Left lung (tissue), 4 donors: ENCODE measurements at regions not wholly inside any gene's neighbourhood (a gene's known extent, or its start where the extent isn't known, plus 50 kb on each side); places are given as distances from the start of the nearest gene placed in this dataset.

ENCODE experiments used
- ATAC-seq: fragments of 200-7000 bp; cut with Tn5 transposase; one replicate; pipeline ENCODE4 v1.9.1; 2020; ENCODE audit warnings: moderate library complexity
- DNase-seq, 4 donors: peaks; one replicate each; pipeline ENCODE4 v3.0.0-alpha.2; 2013 to 2020
- H3K27ac ChIP-seq, 2 donors: fragments of 200-600 bp; sonication (generic) in 1 of 2; one replicate each; pipeline versions ENCODE4 v1.5.0 to v1.8.0; 2020 to 2021
- H3K27me3 ChIP-seq, 2 donors: fragments of 200-600 bp; sonication (generic) in 1 of 2; one replicate each; pipeline versions ENCODE4 v1.5.0 to v1.8.0; 2020 to 2021
- H3K36me3 ChIP-seq, 2 donors: fragments of 200-600 bp; sonication (generic) in 1 of 2; one replicate each; pipeline versions ENCODE4 v1.5.0 to v1.8.0; 2020 to 2021
- H3K4me1 ChIP-seq, 2 donors: fragments of 200-600 bp; one replicate each; pipeline ENCODE4 v1.8.0; 2021
- H3K4me3 ChIP-seq, 2 donors: fragments of 200-600 bp; sonication (generic) in 1 of 2; one replicate each; pipeline versions ENCODE4 v1.5.0 to v1.8.0; 2020 to 2021; ENCODE audit warnings: mild to moderate bottlenecking in 1 of 2
- H3K9me3 ChIP-seq, 2 donors: fragments of 200-600 bp; sonication (generic) in 1 of 2; one replicate each; pipeline versions ENCODE4 v1.5.0 to v1.8.0; 2020 to 2021
- CTCF ChIP-seq, 2 donors: fragments of 200-600 bp; sonication (generic) in 1 of 2; IDR thresholded peaks; one replicate each; pipeline versions ENCODE4 v1.5.0 to v1.8.0; 2021; ENCODE audit warnings: antibody characterized with exemption in 2 of 2
- intact Hi-C, 2 donors: fragments of 100-400 bp; cut with DNase I; formaldehyde crosslinking; loops; one replicate each; pipeline versions ENCODE4 v1.11.2 to v1.14.2; 2022
- donor health status: DM: no; HTN: yes; CAD: no.
- donor health status: DM: no; HTN: no; CAD: no.

- Histone ChIP-seq H3K4me1 (no peaks in the 10 kb centered on the region), H3K27me3 (peaks cover 0 to 6% of the 10 kb centered on the region in 2 donors), H3K4me3 (no peak overlapping the region), H3K27ac (no peak overlapping the region), H3K36me3 (no peaks in the 10 kb centered on the region), H3K9me3 (no peaks in the 10 kb centered on the region)
- TF ChIP-seq CTCF (IDR thresholded peaks at IDR 0.05): no peak
- ATAC-seq (peak; percentile 40), DNase-seq (peak in 2 of 4 donors; percentile 89 to 90)
- intact Hi-C loops: no loop called here
Measured at GRCh38 chrX:69314436-69315348, 149.4 kb upstream of the PJA1 start.

GRCh38 chrX:69313617-69314290 lies 148.5 kb upstream of the PJA1 start:
- H3K36me3 ChIP-seq: no peaks in the 10 kb centered on the region
- no peaks in the 10 kb centered on the region for H3K9me3 ChIP-seq
- no peak overlapping the region for H3K27ac ChIP-seq
- DNase-seq: no peak
- H3K4me3 ChIP-seq: no peak overlapping the region
- peaks cover 0 to 6% of the 10 kb centered on the region in 2 donors for H3K27me3 ChIP-seq
- no peaks in the 10 kb centered on the region for H3K4me1 ChIP-seq
- intact Hi-C loops: no loop called here
- no peak for ATAC-seq
- no peak for TF ChIP-seq CTCF (IDR thresholded peaks at IDR 0.05)

GRCh38 chrX:69311936-69312670 lies 146.8 kb upstream of the PJA1 start:
- H3K9me3 ChIP-seq: no peaks in the 10 kb centered on the region
- ATAC-seq (no peak), DNase-seq (no peak)
- intact Hi-C loops: no loop called here
- no peak for TF ChIP-seq CTCF (IDR thresholded peaks at IDR 0.05)
- H3K36me3 ChIP-seq: no peaks in the 10 kb centered on the region
- no peak overlapping the region for H3K27ac ChIP-seq
- H3K4me1 ChIP-seq: no peaks in the 10 kb centered on the region
- no peak overlapping the region for H3K4me3 ChIP-seq
- H3K27me3 ChIP-seq: peaks cover 0 to 6% of the 10 kb centered on the region in 2 donors

- Histone ChIP-seq H3K4me1 (no peaks in the 10 kb centered on the region), H3K9me3 (no peaks in the 10 kb centered on the region), H3K27me3 (peaks cover 0 to 17% of the 10 kb centered on the region in 2 donors), H3K4me3 (no peak overlapping the region), H3K36me3 (no peaks in the 10 kb centered on the region), H3K27ac (no peak overlapping the region)
- no peak for TF ChIP-seq CTCF (IDR thresholded peaks at IDR 0.05)
- intact Hi-C loops: loop anchor here in 1 of 2 donors (5.0 kb wide), 1 partner anchor 48 kb away; no protein-coding TSS in a partner anchor
- DNase-seq (no peak), ATAC-seq (no peak)
Measured at GRCh38 chrX:69309074-69309792, 144.0 kb upstream of the PJA1 start.
